ENCODE measurements at regions not wholly inside any gene's neighbourhood (a gene's known extent, or its start where the extent isn't known, plus 50 kb on each side); places are given as distances from the start of the nearest gene placed in this dataset.

- DNase-seq (ENCODE audit: low spot score), result no peak
Measured at GRCh38 chr15:67991706-67992105, 62.4 kb upstream of the PIAS1 start.

- DNase-seq (ENCODE audit: low spot score), result no peak
Measured at GRCh38 chr15:67992411-67992810, 61.7 kb upstream of the PIAS1 start.

DNA sequence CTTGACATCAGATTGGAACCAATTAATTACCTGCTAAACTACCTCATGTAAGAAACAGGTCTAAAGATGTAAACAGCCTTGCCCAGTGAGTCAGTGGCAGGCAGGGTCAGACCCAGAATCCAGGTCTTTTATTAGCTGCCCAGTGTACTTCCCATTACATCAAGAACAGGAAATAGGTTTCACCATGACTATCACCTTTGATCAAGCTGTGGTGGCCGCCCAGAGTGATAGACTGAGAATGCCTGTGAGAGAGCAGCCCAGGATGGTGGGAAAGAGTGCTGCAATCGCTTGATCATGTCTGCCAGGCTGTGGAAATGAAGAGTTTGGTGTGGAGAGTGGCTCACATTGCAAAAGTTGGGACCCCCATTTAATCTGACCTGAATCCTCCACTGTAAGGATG lies 61.3 kb upstream of the PIAS1 start:
- no peak for DNase-seq (ENCODE audit: low spot score)

DNA sequence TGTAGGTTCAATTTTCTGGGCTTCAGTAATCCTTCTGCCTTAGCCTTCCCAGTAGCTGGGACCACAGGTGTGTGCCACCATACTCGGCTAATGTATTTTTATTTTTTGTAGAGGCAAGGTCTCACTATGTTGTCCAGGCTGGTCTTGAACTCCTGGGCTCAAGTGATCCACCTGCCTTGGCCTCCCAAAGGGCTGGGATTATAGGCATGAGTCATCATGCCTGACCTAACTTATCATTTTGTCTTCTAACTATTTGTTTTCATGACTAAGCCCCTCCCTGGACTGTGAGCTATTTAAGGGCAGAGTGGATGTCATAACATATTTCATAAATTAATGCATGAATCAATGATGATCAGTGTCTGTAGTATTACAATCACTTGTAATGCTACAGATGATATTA lies 56.1 kb upstream of the PIAS1 start:
- peak; percentile 39 for DNase-seq (ENCODE audit: low spot score)

GRCh38 chr15:67998599-67999133 lies 55.4 kb upstream of the PIAS1 start:
- no peak for DNase-seq (ENCODE audit: low spot score)

GRCh38 chr15:67999320-68000100 lies 54.6 kb upstream of the PIAS1 start:
- DNase-seq (ENCODE audit: low spot score), result no peak

- no peak for DNase-seq (ENCODE audit: low spot score)
Measured at GRCh38 chr15:68000754-68001153, 53.4 kb upstream of the PIAS1 start.

- no peak for DNase-seq (ENCODE audit: low spot score)
Measured at GRCh38 chr15:68001811-68002210, 52.3 kb upstream of the PIAS1 start.

GRCh38 chr15:68003297-68003696 lies 50.8 kb upstream of the PIAS1 start:
- no peak for DNase-seq (ENCODE audit: low spot score)

Measured in A172 (cell line).